ENCODE measurements at regions not wholly inside any gene's neighbourhood (a gene's known extent, or its start where the extent isn't known, plus 50 kb on each side); places are given as distances from the start of the nearest gene placed in this dataset.
"Not testable (repeated sequence)": the region's sequence is repeated elsewhere in the genome, so short reads cannot be mapped to it uniquely, and the experiment has no call there.

DNA sequence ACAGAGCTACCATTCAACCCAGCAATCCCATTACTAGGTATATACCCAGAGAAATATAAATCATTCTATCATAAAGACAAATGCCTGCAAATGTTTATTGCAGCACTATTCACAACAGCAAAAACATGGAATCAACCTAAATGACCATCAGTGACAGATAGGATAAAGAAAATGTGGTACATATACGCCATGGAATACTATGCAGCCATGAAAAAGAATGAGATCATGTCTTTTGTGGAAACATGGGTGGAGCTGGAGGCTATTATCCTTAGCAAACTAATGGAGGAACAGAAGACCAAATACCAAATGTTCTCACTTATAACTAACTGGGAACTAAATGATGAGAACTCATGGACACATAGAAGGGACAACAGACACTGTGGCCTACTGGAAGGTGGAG is 318.9 kb downstream of the ZIC3 start:
- not testable (repeated sequence) for DNase-seq

DNA sequence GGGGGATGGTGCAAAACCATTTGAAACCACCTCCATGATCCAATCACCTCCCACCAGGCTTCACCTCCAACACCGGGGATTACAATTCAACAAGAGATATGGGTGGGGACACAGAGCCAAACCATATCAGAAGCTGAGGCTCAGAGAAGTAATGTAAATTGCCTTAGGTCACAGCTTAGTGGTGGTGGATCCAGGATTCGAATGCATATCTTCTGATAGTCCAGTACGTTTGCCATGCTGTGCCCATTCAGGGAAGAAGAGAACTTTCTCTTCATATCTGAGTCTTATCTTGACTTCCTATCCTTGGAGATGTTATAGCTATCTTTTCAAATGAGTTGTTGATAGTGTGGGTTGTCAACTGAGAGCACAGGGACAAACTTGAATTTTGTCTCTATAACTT is 325.5 kb downstream of the ZIC3 start:
- no peak for DNase-seq

DNA sequence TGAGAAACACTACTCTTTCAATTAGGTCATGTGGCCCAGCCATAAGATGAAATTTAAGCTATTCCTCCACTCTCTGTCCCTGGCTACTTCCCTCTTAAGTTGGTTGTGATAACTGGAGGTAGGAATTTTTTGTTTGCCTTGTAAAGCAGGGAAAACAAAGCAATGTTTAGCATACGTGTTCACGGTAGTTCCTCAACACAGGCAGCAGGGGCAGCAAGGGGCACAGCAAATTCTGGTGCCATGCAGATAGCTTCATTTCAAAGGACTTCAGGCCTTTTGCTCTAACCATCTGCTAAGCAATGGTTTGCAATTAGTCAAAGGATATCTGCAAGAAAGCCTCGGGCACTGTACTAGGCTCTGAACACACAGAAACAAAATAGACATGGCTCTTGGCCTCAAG is 330.2 kb downstream of the ZIC3 start:
- no peak for DNase-seq

DNA sequence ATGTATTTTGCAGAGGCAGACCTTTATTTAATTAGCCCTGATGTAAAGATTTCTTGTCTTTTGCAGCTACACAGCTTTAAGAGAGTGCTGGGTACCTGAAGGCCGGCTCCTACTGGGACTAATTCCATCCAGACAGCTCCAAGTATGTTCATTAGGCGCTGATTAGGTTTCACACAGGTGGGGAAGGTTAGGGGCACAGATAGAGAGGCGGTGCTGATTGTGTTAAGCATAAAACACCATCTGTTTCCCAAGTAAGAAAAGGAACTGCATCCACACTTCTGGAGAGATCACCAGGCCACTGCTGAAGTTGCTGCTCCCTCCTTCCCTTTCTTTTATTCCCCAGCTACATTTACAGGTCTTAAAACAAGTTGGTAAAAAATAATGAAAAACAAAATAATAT is 349.5 kb downstream of the ZIC3 start:
- DNase-seq = no peak

DNA sequence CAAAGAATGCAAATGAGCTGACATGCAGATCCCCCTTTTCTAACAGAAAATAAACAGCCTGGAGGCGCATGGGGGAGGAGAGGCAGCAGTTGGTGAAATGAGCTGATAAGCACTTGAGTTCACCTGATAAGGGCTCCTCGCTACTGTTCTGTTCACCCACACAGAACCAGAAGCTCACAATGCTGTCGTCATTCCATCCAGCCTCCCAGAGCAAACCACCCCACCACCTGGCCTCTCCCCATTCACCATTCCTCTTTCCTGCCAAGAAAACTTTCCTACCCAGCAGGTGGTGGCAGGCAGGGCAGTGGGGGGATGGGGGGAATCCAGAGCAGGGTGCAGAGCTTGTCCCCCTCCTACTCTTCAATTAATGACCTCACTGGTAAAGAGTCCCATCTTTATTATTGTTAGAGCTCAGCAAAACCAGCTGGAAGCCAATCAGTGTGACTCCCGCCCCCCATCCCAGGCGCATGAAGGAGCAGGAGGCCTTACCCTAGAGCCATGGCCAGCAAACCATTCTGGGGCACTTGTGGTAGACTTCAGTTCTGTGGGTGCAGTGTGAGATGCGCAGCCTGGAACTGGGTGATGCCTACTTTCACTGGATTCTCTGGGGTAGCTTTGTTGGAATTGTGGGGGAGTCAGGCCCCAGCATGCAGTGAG is 350.3 kb downstream of the ZIC3 start:
- no peak for DNase-seq

DNA sequence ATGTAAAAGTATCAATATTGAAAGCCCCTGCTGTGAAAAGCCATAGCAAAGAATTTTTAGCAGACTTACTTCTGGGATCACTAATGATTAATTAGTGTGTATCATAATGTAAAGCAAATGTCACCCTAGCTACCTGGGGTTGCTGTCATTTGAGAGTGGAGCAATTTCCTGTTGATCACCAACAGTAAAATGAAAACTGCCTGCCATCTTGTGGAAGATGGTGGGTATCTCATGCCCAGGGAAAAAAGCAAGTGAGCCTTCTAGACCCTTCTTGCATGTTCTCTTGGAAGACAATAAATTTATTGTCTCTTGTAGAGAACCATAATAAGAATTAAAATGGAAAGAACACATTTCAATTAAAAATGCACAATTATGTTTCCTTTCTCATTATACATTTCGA is 360.2 kb downstream of the ZIC3 start:
- DNase-seq = peak; percentile 18

DNA sequence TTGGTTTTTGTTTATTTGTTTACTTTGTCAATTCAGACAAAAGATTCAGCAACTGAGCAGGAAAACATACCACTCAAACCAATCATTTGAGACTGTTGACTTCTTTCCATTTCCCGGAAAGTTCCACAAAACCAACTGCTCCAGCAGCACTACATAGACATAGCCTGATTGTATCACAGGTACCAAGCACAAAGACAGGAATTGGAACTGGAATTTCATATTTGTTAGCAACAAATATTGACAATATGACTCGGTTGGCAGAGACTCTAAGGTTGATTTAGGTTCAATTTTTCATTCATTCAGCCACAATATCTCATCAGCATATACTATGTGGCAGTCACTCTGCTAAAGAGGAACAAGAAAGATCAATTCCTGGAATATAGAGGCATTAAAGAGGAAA is 364.0 kb downstream of the ZIC3 start:
- no peak for DNase-seq

DNA sequence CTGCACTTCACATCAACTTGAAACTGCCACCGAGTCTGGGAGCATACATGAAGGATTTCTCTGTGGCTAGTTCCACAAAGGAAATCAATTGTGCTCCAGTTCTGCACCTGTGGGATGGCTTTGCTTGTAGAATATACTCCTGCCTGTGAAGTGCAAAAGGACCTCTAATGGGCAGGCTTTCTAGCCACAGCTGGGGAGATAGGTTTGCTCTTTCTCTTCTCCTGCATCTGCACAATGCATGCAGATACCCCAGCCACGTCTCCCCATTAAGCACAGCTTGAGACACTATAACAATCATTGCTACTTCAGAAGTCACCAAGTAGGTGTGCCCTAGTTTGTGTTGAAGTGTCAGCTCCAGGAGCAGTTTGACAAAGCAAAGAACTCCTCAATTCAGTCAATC is 364.6 kb downstream of the ZIC3 start:
- no peak for DNase-seq

DNA sequence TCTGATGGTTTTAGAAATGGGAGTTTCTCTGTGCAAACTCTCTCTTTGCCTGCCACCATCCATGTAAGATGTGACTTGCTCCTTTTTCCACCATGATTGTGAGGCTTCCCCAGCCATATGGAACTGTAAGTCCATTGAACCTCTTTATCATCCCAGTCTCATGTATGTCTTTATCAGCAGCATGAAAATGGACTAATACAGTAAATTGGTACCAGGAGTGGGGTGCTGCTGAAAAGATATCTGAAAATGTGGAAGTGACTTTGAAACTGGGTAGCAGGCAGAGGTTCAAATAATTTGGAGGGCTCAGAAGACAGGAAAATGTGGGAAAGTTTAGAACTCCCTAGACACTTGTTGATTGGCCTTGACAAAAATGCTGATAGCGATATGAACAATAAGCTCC is 368.3 kb downstream of the ZIC3 start:
- DNase-seq = not testable (repeated sequence)

DNA sequence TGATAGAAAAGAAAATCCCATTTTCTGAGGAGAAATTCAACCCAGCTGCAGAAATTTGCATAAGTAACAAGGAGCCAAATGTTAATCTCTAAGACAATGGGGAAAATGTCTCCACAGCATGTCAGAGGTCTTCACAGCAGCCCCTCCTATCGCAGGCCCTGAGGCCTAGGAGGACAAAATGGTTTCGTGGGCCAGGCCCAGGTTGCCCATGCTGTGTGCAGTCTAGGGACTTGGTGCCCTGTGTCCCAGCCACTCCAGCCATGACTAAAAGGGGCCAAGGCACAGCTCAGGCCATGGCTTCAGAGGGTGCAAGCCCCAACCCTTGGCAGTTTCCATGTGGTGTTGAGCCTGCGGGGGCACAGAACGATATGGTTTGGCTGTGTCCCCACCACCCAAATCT is 369.0 kb downstream of the ZIC3 start:
- not testable (repeated sequence) for DNase-seq

DNA sequence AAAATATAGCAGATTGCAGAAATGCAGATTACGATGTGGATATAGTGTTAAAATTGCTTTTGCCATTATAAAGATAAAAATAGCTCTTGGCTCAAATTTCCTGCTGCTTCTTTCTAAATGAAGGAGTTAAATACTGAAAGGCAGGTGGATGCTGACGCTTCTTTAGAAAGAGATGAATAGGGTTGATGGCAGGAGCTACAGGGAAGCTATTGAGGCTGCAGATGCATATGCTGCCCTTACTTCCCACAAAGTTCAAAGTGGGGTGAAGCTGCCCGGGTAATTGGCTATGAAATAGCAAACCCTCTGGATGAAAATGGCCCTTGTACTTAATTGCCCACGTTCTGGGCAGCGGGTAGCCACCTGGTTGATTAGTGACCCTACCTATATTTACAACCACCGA is 379.5 kb downstream of the ZIC3 start:
- DNase-seq = no peak

DNA sequence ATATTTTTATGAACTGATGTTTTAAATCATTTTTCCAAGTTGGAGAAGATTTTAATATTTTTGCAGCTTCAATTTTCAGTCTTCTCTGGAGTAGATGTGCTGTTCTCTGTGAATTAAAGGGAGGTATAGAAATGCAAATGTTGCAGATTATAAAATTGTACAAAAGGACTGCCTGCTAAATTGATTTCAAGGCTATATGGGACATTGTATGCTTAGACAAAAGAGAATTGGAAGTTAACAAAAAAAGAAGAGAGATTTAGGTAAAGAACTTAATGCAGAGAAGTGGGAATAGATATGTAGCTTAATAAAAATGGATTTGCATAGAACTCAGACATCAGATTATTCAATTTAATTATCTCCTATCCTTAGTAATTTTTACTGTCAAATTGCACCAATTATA is 403.3 kb downstream of the ZIC3 start:
- no peak for DNase-seq

DNA sequence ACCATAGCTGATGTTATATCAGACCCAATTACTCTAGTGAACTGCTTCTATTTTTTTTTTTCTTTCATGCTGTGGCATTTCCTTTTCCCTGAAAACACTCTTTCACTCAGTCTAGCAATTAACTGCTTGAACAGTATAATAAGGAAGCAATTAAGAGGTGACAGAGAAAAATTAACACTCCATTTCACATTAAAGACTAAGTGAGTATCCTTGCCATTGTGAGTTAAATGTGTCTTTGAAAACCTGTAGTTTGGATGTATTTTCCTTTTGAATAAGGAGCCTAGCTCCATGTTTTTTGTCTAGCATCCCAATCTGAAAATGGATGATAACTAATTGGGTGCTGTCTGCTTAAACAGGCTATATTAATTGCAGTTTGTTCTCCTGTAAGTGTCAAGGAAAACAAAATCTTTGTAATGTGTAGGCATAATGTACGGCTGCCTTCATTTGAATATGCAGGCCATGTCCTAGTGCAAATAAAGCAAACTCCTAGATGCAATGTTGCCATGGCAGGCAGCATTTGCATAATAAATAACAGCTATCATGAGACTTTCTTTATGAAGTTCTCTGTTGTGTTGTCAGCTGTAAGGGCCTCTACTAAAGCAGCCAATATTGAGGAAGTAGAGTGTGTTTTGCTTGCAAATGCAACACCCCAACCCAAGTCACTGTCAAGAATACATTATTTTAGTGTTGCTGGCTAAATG is 416.7 kb downstream of the ZIC3 start:
- no peak for DNase-seq

DNA sequence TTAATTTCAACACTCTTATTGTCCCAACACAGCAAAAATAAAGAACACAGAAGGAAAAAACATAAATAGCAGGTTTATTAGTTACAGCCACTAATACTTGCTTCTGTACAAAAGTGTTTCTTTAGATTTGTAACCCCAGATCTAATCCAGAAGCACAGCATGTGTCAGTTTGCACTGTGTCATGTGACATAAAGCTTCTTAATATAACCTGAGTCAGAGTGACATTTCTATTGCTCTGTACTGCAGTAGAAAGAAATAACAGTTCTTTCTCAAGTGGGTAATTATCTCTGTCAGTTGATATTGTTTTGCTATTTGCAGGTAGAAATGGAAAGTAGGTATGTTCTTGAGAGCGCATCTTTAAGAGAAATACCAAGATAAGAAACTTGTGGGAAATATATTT is 422.5 kb downstream of the ZIC3 start:
- no peak for DNase-seq

DNA sequence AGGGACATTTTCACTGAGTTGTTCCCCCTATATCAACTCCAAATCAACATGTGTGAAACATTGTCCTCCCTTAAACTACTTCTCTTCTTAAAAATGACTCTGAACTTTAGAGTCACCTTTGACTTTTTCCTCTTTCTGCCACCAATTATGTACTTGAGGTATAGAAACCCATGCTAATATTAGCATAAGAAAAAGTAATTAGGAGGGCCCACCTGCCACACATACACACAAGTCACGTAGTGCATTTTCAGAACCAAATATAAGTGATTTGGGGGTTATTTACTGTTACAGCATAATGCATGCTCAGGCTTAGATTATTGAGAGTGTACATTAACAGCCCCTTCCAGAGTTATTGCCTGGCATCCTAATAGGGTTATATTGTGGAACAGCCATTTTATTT is 432.7 kb downstream of the ZIC3 start:
- DNase-seq = no peak

DNA sequence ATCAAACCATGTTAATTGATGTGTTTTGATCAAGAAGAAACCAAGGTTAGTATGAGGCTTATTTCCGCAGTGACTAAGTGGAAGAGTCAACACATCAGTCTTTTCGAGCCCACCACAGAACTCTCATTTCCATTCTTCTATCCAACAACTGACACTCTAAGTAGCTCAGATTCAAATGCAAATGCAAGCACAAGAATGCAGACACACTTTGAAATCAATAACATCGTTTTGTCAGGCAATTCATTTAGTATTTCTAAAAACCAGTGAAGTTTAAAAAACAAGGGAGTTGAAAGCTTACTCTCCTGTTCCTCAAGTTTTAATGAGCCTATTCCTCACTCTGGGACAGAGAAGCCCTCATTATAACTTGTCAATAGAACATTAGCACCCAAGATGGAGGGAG is 433.1 kb downstream of the ZIC3 start:
- DNase-seq = no peak

DNA sequence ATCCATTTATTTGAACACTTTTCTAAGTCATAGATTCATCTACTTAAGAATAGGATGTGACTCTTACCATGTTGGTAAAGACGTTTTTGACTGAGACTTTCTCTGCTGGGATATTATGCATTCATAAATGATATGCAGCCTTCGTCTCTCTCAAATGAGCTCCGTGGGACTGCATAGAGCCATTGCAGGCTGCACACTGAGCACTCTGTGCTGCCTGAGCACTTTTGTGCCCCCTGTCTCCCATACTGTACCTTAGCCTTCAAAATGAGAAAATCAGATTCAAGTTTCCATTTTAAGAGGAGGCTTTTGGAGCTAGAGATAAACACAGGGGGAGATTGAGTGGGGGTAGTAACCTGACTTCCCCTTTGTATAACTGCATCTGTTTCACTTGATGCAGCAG is 433.6 kb downstream of the ZIC3 start:
- no peak for DNase-seq

DNA sequence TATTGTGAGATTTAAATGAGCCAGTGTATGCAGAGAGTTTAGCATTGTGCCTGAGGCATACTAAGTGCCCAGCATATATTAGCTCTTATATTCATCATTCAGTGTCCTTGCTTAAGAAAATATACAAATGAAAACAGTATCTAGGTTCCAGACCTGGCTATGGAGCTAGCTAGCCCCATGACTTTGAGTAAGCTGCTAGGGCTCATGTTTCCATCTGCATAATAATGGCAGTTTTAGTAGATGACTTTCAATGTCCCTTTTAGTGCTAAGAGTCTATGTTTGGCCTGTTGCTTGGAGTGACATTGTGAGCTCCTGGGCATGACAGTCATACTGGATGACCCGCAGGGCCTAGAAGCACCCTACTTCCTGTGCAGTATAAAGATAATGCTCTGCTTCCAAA is 435.3 kb downstream of the ZIC3 start:
- DNase-seq = no peak

DNA sequence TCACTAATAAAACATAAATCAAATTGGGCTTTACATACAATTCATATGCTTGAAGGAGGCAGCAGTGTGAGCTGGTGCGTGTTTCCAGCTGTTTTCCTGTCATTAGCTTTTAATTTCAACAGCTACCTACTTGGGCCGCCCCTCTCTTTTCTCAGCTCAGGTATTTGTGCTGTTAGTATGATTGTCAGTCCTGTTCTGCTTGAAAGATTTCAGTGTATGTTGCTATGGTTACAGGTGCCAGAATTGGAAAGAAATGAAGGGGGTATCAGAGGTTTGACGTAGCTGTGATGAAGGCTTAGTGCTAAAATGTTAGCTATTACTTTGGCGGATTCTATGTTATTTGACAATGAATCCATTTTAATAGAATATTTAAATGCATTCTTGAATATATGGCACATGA is 440.3 kb downstream of the ZIC3 start:
- no peak for DNase-seq

DNA sequence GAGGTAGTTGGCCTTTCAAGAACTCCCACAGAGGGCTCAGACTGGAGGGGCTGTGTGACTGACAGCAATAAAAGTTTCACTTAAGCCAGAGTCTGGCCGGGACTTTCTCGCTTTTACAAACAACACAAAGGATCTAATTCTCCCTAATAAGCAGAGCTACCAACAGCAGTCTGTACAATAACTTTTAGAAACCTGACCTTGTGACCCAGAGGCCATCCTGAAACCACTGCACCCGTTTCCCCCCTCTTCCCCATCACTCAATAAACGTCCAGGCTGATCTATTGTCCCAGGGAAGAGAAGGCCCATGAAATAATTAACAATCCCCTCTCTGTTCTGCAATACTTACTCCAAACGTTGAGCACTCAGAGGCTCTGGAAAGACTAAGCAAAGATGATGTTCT is 442.4 kb downstream of the ZIC3 start:
- DNase-seq = no peak

DNA sequence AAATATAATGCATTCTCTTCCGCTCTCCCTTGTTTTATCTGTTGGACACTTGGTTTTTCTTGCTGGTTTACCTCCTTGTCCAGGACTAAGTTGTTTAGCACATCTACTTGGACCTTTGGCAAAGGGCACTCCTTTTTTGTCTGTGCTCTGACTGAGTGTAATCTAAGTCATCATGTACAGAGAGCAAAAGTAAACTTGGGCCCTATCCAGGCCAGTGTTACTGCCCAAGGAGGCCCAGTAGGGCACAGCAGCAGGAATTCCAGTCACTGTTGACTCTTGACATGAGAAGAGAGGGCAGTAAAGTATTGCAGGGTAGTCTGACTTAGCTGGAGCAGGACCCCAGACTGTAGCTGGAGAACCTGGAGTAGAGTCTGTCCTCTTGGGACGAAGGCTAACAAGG is 445.5 kb downstream of the ZIC3 start:
- no peak for DNase-seq

DNA sequence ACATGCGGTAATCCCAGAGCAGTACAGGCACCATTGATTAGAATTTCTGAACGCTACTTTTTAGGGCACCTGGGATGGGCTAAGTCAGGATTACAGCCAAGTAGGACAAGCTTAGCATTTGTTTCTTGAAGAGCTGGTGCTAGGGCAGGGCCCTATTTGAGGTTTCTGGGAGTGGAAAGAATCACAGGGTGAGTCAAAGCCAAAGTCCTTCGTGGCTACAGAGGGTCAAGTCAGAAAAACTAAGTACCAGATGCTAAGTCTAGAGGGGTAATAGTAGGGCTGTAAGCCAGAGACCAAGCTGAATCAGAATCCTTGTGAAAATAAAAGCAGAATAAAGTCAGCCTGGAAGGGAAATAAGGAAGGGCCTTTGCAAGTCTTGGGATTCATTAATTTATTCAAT is 448.6 kb downstream of the ZIC3 start:
- DNase-seq = no peak

DNA sequence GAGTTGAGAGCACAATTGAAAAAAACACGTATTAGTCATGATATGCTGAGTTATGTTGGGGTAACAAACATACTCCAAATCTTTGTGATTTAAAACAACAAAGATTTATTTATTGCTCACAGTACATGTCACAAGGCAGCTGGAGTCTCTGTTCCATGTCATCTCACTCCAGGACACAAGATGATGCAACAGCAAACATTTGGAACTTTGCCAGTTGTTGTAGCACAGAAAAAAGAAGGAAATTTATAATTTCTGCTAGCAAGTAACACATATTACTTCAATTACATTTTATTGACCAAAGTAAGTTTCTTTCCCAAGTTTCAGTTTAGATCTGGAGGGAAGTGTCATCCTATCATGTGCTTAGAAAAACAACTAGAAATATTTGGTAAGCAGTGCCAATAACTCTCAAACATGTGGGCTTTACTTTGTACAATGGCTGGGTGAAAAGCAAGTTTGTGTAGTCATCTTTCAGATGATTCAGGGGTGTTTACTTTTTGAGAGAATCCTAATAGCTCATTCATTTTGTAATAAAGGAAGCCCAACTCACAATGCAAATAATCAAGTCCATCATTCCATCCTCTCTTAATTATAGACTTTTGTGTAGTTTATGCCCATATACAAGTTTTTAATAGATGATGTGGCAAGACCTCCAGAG is 452.3 kb downstream of the ZIC3 start:
- DNase-seq = no peak

DNA sequence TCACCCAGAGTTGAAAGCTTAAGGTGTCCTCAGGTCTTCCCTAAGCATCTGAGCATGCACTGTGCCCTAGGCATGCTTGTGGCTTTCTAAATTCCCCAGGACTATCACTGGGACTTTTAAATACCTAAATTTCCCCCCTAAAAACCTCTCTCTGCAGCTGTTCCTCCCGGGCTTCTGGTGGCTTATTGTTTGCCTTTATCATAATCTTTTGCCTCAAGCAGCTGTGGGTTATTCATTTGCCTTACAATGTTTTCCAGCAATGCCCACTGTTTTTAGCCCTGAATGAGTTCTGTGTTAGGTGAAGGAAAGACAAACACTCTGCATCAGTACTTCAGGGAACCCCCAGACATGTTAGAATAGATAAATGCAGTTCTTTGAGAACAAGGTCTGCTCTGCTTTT is 455.0 kb downstream of the ZIC3 start:
- DNase-seq = no peak

DNA sequence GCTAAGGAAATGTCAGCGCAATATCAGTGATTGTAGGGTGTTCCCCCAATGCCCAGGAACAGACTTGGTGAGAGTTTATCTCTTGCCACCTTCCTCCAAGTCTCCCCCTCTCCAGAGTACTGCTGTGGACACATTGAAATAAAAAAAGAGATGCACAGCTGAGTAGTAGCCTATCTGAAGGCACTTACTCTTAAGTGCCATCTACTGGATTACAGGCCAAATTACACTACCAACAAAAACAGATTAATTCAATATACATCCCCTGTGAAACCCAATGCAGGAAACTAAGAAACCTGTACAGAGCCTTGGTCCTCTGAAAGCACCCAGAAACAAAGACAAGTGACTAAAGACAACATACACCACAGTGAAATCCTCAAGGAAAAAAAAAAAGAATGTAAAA is 460.3 kb downstream of the ZIC3 start:
- DNase-seq = peak; percentile 9
